ENCODE measurements at regions not wholly inside any gene's neighbourhood (a gene's known extent, or its start where the extent isn't known, plus 50 kb on each side); places are given as distances from the start of the nearest gene placed in this dataset.

- no peak for DNase-seq
Observed at GRCh38 chr20:10961651-10962288, 288.0 kb upstream of the JAG1 start.

DNA sequence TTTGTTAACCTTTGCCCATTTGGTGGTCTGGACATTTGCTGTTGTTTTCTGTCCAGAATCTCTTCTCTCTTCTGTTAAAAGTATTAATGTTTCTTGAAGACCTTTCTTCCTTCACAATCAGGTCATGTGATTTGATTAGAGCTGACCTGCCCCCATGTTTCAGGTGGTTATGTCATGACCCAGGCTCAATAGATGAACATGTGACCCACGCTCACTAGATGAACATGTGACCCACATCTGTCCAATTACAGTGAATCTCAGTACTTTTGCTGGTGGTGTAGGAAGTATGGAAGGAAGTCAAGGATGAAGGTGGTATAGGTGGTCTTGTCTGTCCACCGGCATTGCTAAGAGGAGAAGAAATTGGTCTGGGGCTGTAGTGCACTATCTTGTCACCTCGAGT lies 289.1 kb upstream of the JAG1 start:
- no peak for DNase-seq

DNA sequence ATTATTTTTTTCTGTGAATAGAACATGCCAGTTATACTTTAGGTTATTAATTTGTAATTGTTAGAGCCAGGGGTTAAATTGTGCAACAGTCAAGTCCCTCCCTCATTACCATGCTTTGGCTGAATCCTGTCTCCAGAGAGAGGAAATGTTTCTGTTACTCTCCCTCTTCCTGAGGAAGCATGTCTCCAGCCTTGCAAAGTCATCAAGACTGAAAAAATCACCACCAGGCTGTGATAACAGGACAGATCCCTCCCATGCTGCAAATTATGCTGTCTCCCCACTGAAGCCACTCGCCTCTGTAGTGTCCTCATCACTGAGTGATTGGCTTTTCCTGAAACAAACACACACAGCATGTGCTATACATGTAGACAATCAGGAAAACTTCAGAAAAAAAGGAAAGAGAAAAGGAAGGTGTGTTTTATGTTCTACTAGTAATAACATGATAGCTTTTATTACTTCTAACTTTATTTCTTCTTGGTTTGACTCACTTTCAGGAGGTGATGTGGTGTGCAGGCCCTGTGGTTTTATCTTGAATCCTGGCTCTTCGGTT lies 290.0 kb upstream of the JAG1 start:
- DNase-seq: no peak

DNA sequence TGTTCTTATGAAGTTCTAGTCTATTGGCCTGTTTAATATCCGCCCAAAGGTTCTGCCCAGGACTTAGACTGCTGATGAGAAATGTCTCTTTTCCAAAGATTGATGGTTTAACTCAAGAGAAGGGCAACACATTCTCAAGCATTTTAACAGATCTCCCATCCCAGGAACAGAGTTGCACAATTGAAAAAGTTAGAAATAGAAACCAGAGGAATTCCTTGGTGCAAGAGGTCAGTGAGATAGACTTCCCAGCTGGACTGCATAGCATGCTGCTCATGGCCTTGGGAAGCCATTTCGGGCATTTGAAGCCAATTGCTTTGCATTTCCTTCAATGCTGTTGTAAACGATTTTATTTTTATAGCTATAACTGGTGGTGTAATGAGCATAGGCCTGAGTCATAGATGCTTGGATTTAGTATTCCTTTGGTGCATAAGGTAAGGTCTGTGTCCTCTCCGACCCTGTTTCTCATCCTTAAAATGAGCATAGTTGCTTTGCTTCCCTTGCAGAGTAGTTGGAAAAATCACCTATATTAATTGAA lies 292.2 kb upstream of the JAG1 start:
- no peak for DNase-seq

DNA sequence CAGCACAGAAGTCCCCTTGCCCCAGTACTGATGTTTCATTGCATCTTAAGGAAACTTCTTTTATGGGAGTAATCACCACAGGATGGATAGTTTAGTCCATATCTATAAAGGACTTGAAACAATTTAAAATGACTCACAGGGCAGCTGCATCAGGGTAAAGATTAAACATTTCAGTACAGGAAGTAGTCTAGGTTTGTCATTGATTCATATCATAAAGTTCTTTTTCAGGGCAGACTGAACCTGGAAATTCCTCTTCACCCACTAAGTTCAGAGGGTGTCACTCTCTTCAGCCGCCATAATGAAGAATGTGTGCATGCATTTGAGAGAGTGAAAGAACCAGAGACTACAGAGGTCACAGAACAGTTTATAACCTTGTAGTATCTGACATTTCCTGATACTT lies 296.3 kb upstream of the JAG1 start:
- DNase-seq: no peak

DNA sequence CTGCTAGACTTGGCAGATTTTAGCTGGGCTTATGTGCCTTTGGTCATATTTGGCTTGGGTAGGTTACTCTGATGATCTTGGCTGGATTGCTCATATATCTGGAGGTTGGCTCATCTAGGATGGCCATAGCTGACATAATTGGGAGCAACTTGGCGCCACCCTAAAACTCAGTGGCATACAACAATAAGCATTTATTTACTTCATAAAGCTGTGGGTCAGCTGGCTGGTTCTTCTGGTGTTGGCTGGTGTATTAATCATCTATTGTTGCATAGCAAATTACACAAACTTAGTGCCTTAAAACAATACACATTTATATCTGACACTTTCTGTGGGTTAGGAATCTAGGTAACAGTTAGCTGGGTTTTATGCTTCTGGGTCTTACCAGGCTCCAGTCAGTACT lies 297.3 kb upstream of the JAG1 start:
- DNase-seq: no peak

- DNase-seq: no peak
Observed at GRCh38 chr20:10972219-10972860, 298.5 kb upstream of the JAG1 start.

DNA sequence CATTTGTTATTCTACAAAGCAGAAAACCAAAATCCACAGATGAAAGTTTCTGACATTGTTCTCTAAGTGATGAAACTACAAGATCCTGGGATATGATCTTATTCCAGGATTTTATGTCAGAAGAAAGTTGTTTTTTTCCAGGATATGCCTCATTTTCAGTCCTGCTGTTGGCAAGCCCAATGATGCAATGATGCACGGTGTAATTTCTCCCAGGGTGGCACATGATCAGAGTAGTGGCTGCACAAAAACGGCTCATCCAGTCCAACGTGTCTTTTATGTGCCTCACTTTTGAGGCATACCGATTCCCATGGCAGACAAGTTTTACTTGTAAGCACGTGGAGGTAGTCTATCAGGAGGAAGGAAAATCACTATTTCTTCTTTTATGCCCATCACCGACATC lies 302.3 kb upstream of the JAG1 start:
- no peak for DNase-seq

- DNase-seq: no peak
Observed at GRCh38 chr20:10978019-10978702, 304.4 kb upstream of the JAG1 start.

DNA sequence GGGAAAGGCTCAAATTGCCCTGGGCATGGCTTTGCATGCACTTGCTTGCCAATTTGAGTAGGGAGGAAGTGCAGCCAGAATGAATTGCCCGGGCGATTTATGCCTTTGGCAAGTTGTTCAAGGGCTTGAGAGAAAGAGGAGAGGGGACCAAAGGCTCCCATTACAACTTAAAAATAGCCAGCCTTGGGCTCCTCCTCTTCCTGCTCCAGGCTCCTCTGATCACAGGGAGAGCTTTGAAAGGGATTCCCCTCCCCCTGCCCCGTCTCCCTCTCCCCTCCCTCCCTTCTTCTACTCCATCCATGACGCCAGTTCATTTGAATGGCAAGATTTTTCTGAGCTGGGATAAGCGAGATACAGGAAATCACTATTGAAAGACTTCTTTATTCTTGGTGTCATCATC lies 304.9 kb upstream of the JAG1 start:
- no peak for DNase-seq

GRCh38 chr20:10982692-10983091 lies 308.9 kb upstream of the JAG1 start:
- no peak for DNase-seq

GRCh38 chr20:10984294-10984693 lies 310.5 kb upstream of the JAG1 start:
- no peak for DNase-seq

- DNase-seq: no peak
Observed at GRCh38 chr20:10984913-10985312, 311.1 kb upstream of the JAG1 start.

- no peak for DNase-seq
Observed at GRCh38 chr20:10985536-10985935, 311.7 kb upstream of the JAG1 start.

DNA sequence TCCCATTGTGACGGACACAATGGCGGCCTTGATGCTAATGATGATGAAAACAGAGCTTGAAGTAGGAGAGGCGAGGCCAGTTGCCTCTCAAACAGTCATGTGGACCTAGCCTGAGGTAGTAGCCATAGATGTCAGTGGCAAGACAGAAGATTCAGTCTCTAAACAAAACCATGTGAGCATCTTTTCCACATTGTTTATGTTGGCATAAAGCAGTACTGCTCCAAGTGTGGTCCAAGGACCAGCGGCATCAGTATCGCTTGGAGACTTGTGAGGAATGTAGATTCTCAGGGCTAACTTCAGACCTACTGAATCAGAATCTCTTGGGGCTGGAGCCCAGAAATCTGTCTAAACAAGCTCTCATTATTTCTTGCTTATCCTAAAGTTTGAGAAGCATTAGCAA lies 312.8 kb upstream of the JAG1 start:
- DNase-seq: no peak

GRCh38 chr20:10987651-10988383 lies 314.0 kb upstream of the JAG1 start:
- no peak for DNase-seq

DNA sequence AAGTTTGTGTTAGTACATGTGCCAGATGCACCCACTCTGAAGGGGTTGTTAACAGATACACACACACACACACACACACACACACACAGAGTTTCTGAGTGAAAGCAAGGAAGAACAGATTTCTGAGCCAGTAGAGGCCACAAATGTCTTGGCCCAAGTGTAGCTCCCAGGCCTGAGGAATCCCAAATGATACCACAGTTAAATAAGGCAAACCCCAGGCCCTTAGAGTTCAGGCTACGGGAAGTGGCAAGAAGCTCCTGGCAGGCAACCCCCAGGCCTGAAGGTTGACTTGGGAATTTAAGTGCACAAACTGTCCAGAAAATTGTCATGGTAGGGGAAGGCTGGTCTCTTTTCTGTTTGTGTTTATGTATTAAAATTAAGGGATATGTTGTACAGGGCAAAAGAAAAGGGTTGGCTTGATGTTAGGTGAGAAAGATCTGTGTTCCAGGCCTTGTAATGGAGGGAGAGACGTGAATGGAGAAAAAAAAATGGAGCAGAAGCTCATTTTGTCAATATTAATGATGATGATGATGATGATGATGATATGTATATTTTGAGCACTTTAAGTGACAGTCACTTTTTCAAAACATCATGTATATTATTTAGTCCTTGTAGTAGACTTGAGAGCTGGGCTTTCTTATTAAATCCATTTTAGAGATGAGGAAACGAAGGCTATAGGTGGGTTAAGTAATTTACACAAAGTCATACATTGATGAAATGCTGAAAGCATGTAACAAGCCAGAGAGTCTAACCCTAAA lies 317.0 kb upstream of the JAG1 start:
- no peak for DNase-seq

DNA sequence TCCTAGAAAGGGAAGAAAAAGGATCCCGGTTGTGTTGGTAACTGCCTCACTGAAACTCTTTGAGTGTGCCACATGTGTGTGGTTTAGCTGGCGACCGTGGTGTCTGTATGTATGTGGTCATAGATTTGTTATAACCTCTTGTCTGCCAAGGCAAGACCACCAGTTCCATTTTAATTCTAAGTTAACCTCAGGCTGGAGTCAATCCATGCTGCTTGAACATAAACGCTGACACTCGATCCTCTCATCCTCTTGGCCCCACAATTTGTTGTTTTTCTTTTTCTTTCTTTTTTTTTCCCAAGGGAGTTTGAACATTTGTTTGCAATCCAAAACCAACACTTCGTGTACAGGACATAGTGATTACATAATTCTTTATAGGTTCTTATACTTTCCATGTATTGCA lies 318.9 kb upstream of the JAG1 start:
- no peak for DNase-seq

GRCh38 chr20:10994991-10995700 lies 321.3 kb upstream of the JAG1 start:
- no peak for DNase-seq

GRCh38 chr20:10998476-10998875 lies 324.7 kb upstream of the JAG1 start:
- DNase-seq: no peak

GRCh38 chr20:11000416-11000815 lies 326.6 kb upstream of the JAG1 start:
- no peak for DNase-seq

GRCh38 chr20:11001302-11001701 lies 327.5 kb upstream of the JAG1 start:
- no peak for DNase-seq
